Keratinocyte (primary cell): ENCODE measurements at regions not wholly inside any gene's neighbourhood (a gene's known extent, or its start where the extent isn't known, plus 50 kb on each side); places are given as distances from the start of the nearest gene placed in this dataset.

Experiments
- EZH2 ChIP-seq: IDR thresholded peaks from one replicate; pipeline ENCODE4 v1.6.1; 2012; ENCODE audit warnings: inconsistent platforms, mild to moderate bottlenecking, low read length, moderate library complexity
- TF ChIP-seq, protein P1 (sequence below), 3 experiments: IDR thresholded peaks in 1 of 3; conservative IDR thresholded peaks in 1 of 3; optimal IDR thresholded peaks in 1 of 3; 2 replicates in 2 of 3; 3 replicates in 1 of 3; pipeline versions ENCODE3 to v1.5.1; 2011; ENCODE audit warnings: low read length in 3 of 3, mild to moderate bottlenecking in 3 of 3, moderate library complexity in 2 of 3, control low read depth in 1 of 3, inconsistent platforms in 1 of 3; ENCODE audit not compliant: insufficient read depth in 2 of 3; ENCODE audit errors: extremely low read depth in 1 of 3

GRCh38 chr3:177476921-177477435, 279.7 kb upstream of the TBL1XR1 start:
- no peak for TF ChIP-seq EZH2
- TF ChIP-seq, protein P1, sequence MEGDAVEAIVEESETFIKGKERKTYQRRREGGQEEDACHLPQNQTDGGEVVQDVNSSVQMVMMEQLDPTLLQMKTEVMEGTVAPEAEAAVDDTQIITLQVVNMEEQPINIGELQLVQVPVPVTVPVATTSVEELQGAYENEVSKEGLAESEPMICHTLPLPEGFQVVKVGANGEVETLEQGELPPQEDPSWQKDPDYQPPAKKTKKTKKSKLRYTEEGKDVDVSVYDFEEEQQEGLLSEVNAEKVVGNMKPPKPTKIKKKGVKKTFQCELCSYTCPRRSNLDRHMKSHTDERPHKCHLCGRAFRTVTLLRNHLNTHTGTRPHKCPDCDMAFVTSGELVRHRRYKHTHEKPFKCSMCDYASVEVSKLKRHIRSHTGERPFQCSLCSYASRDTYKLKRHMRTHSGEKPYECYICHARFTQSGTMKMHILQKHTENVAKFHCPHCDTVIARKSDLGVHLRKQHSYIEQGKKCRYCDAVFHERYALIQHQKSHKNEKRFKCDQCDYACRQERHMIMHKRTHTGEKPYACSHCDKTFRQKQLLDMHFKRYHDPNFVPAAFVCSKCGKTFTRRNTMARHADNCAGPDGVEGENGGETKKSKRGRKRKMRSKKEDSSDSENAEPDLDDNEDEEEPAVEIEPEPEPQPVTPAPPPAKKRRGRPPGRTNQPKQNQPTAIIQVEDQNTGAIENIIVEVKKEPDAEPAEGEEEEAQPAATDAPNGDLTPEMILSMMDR (optimal IDR thresholded peaks at IDR 0.05 in 1 of 3, IDR thresholded peaks at IDR 0.05 in 1 of 3, conservative IDR thresholded peaks at IDR 0.05 in 1 of 3; ENCODE audit: extremely low read depth in 1 of 3, insufficient read depth in 2 of 3, low read length in 3 of 3), result no peak
